GM19395 (cell line): ENCODE measurements at regions not wholly inside any gene's neighbourhood (a gene's known extent, or its start where the extent isn't known, plus 50 kb on each side); places are given as distances from the start of the nearest gene placed in this dataset.
A peak's percentile ranks its signal among the peaks of the same experiment; 100 is the strongest.

Experiments
- ATAC-seq: cut with Tn5 transposase; IDR thresholded peaks from one replicate; pipeline ENCODE4 v1.9.1; 2021; ENCODE audit warnings: mild to moderate bottlenecking, moderate library complexity; ENCODE audit not compliant: unreplicated experiment

GRCh38 chr6:130670142-130670541, 157.1 kb upstream of the SMLR1 start:
- no peak for ATAC-seq

GRCh38 chr6:130671119-130671518, 156.1 kb upstream of the SMLR1 start:
- ATAC-seq: no peak

- no peak for ATAC-seq
These were observed 155.6 kb upstream of the SMLR1 start for GRCh38 chr6:130671577-130671976.

DNA sequence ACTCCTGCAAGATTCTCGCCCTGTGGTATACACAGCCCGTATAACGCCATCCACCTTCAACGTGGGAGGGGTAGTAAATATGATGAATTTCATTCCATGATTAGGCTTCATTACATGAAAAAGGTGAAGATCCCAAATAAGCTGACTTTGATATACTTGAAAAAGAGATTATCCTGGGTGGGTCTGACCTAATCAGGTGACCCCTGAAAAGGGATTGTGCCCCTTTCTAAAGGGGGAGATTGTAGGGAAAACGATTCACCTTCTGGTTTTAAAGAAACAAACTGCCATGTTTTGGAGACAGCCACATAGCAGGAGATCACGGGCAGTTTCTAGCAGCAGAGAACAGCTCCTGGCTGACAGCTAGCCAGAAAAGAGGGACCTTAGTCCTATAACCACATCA, 155.1 kb upstream of the SMLR1 start:
- no peak for ATAC-seq

- ATAC-seq: no peak
These were observed 152.6 kb upstream of the SMLR1 start for GRCh38 chr6:130674604-130675003.

- no peak for ATAC-seq
These were observed 152.1 kb upstream of the SMLR1 start for GRCh38 chr6:130675072-130675471.

GRCh38 chr6:130676077-130676772, 151.0 kb upstream of the SMLR1 start:
- ATAC-seq: no peak

- no peak for ATAC-seq
These were observed 150.4 kb upstream of the SMLR1 start for GRCh38 chr6:130676773-130677144.

DNA sequence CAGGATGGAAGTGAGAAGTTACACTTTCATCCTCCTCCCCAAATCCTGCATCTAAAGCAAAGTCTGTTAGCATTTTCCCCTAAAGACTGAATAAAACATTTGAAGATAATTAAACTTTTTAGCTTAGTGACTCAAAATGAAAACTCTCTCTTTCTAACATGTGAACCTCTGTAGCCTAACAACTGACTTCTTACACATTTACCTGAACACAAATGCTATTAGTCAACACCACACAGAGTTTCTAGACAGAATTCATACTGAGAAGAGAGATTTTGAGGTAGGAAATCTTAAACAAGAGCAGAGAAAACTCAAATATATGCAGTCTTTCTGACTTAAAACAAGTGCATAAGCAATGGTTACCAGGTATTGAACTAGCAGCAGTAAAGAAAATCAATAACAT, 149.9 kb upstream of the SMLR1 start:
- ATAC-seq: no peak

DNA sequence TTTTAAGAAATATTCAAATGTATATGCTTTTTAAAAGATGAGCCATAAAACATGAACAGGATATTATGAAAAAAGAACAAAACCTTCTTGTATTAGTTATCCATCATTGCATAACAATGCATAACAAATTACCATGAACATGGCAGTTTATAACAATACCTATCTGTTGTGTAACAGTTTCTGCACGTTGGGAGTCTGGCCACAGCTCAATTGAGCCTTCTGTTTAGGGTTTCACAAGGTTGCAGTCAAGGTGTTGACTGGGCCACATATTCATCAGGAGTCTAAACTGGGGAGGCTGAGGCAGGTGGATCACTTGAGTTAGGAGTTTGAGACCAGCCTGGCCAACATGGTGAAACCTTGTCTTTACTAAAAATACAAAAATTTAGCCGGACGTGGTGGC, 149.4 kb upstream of the SMLR1 start:
- ATAC-seq: no peak

DNA sequence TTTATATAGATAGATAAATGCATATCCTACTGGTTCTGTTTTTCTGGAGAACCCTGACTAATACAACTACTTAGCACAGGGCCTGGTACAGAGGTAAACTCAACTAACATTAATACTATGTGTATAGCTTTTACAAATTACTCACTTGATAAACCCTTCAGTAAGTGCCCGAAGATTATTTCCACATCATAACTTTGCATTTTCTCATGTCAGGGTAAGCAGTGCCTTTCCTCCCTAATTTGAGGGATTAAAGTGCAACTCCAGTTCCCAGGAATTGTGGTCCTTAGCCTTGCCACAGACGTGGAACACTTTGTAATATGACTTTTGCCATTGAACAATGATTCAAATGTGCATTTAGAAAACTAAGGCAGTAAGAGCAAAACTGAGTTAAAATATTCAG, 147.5 kb upstream of the SMLR1 start:
- ATAC-seq: no peak

- ATAC-seq: no peak
These were observed 147.1 kb upstream of the SMLR1 start for GRCh38 chr6:130680116-130680515.

DNA sequence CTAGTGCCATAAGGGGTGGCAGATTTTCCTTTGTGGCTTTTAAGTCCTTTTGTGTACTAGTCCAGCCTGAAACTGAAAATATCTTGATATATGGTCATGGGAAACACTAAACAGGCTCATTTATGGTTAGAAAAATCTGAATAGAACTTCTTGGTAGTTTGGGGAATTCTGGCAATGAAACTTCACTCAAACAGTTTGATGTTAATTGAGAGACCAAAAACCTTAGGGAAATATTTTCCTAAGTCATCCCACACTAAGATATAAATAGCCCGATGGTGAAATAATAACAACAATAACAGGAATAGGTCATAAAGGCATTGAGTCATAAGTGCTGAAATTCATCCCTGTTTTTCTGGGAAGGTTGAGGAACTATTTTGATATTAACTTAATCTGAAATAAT, 146.2 kb upstream of the SMLR1 start:
- no peak for ATAC-seq

- ATAC-seq: no peak
These were observed 145.1 kb upstream of the SMLR1 start for GRCh38 chr6:130682066-130682465.

DNA sequence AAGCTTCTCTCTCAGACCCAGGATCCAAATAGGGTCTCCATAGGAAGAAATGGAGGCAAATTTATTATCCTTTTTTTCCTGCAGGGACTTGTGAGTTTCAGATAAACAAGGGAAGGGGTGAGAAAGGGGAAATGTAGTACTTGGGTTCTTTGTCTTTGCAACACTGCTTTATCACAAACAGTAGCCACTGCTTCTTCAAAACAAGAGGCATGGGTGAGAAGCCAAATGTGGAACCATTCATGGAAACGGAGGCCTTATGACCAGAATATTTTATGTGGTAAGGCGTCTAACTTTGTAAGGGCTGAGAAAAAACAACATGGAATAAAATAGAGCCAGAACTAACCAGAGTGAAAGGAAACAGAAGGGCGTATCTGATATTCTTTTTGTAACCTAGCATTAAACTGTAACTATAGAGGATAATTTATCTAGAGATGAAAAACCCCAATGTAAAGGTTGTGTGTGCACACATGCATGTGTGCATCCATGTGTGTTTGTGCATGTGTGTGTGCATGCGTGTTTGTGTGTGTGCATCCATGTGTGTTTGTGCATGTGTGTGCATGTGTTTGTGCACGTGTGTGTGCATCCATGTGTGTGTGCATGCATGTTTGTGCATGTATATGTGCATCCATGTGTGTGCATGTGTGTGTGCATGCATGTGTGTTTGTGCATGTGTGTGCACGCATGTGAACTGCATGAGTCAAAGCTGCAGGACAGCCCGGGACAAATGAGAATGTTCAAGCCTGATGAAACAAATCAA, 143.3 kb upstream of the SMLR1 start:
- no peak for ATAC-seq

DNA sequence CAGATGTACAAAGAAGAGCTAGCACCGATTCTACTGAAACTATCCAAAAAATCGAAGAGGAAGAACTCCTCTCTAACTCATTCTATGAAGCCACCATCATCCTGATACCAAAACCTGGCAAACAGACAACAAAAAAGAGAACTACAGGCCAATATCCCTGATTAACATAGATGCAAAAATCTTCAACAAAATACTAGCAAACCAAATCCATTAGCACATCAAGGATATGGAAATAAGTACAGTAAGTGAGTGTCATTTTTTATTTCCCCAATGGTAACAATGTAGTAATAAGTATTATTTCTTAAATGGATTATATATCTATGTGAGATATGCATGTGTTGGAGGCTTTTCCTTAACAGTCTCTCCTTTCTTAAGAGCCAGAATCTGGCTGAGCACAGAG, 134.5 kb upstream of the SMLR1 start:
- no peak for ATAC-seq

- no peak for ATAC-seq
These were observed 133.3 kb upstream of the SMLR1 start for GRCh38 chr6:130693944-130694343.

DNA sequence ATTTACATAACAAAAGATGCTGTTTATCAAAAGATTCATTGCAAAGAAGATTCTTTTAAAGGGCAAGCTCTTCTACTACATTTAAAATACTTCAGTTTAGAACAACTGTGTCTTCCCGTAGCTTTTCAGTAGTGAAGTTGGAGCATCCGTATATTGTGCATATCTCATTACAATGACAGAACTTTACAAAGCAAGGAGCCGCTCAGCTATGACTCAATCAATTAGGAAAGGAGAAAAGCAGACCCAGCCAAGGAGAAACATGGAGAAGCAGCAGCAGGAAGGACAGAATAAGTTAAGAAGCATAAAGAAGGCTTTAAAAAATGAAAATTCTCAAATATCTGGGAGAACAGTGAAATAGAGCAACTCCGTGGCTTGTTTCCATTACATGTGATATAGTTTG, 132.6 kb upstream of the SMLR1 start:
- no peak for ATAC-seq

GRCh38 chr6:130696806-130697205, 130.4 kb upstream of the SMLR1 start:
- no peak for ATAC-seq

DNA sequence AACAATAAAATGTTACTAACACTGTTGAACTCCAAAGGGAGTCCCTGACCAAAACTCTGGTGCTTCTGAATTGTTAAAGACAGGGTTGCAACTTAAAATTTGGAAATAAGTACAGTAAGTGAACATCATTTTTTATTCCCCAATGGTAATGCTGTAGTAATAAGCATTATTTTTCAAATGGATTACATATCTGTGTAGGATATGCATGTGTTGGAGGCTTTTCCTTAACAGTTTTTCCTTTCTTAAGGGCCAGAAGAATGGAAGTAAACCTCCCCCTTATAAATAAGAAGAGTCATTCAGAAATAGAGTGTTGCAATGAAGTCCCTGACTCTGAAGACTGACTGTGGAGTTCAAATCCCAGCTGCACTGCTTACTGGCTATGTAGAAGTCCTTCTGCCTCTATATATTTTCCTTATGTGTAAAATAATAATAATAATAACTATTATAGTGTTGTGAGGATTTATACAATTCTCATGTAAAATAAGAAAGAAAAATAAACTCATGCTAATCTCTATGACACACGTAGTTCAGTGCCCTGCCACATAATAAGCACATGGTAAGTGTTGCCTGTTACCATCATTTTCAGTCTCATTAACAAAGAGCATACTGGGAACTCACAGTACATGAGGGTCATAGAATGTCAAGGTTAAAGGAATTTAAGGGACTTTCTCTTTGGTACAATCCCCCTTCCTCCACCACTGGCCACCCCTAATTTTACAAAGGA, 129.8 kb upstream of the SMLR1 start:
- peak; percentile 59 for ATAC-seq

GRCh38 chr6:130697995-130698535, 129.1 kb upstream of the SMLR1 start:
- ATAC-seq: peak; percentile 99

DNA sequence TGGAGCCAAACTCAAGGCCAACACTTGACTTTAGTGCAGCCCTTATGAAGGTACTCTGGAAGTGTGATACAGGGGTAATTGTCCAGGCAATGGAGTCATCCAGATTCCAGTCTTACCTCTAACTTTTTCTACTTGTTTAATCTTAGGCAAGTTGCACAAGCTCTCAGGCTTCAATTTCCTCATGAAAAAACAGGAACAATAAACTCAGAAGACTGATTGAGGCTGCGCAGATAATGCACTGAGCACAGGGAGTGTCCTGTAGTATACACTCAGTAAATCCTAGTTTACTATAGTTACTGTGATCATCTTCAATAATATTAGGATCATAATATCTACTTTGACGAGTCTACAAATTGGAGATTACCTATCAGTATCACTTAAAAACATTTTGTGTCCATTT, 127.5 kb upstream of the SMLR1 start:
- ATAC-seq: no peak
